ENCODE measurements at regions not wholly inside any gene's neighbourhood (a gene's known extent, or its start where the extent isn't known, plus 50 kb on each side); places are given as distances from the start of the nearest gene placed in this dataset.
A peak's percentile ranks its signal among the peaks of the same experiment; 100 is the strongest.

- WGBS, 2 donors: 46 to 56% methylated on average over 4 of the region's 4 CpGs
- ATAC-seq (no peak), DNase-seq (no peak)
- Histone ChIP-seq H3K4me1 (no peaks in the 10 kb centered on the region), H3K27me3 (no peaks in the 10 kb centered on the region), H3K36me3 (replicated peaks in 1 of 2; ENCODE audit: insufficient read depth in 1 of 2, low read depth in 2 of 2) (no peaks in the 10 kb centered on the region), H3K4me3 (no peak overlapping the region), H3K9me3 (no peaks in the 10 kb centered on the region), H3K27ac (no peak overlapping the region)
- intact Hi-C loops (cut with DNase I): no loop called here
- TF ChIP-seq POLR2A (IDR thresholded peaks at IDR 0.05): no peak
- TF ChIP-seq CTCF (IDR thresholded peaks at IDR 0.05): no peak
Observed at GRCh38 chr1:218139761-218140160, 145.3 kb upstream of the RRP15 start.

- intact Hi-C loops (cut with DNase I): no loop called here
- ATAC-seq: no peak
- Histone ChIP-seq H3K36me3 (replicated peaks in 1 of 2; ENCODE audit: insufficient read depth in 1 of 2, low read depth in 2 of 2) (no peaks in the 10 kb centered on the region), H3K4me1 (no peaks in the 10 kb centered on the region), H3K4me3 (no peak overlapping the region), H3K27me3 (no peaks in the 10 kb centered on the region), H3K27ac (no peak overlapping the region), H3K9me3 (no peaks in the 10 kb centered on the region)
- DNase-seq: peak in 2 of 4 donors; percentile 17 to 36
- WGBS, 2 donors: 4 to 14% methylated on average over 15 of the region's 15 CpGs
- TF ChIP-seq CTCF (IDR thresholded peaks at IDR 0.05) (no peak), POLR2A (IDR thresholded peaks at IDR 0.05) (no peak)
Observed at GRCh38 chr1:218156595-218156994, 128.5 kb upstream of the RRP15 start.

DNA sequence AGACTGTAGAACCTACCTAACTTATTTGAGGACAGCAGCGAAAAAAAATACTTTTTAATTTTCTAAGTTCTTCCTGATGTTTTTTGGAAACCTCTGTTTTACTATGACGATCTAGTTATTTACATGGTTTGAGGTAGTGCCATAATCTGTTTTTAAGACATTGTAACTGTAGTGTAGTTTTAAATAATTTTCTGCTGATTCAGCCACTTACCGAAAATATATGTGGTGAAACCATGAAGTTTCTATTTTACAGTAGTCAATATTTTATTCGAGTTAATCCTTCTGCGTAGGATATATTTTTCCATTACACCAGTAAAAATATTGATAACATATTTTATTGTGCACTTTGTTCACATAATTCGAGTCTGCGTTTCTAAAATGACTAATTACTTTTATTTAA lies 121.7 kb upstream of the RRP15 start:
- no peaks in the 10 kb centered on the region for H3K9me3 ChIP-seq
- no peak for ATAC-seq
- no peak for DNase-seq
- H3K4me1 ChIP-seq: peaks cover 21% of the 10 kb centered on the region
- intact Hi-C loops (cut with DNase I): no loop called here
- no peak for TF ChIP-seq POLR2A (IDR thresholded peaks at IDR 0.05)
- TF ChIP-seq CTCF (IDR thresholded peaks at IDR 0.05): no peak
- 52 to 67% methylated on average over 7 of the region's 7 CpGs for WGBS, 2 donors
- no peaks in the 10 kb centered on the region for H3K36me3 ChIP-seq (replicated peaks in 1 of 2; ENCODE audit: insufficient read depth in 1 of 2, low read depth in 2 of 2)
- H3K27ac ChIP-seq: no peak overlapping the region
- peaks cover 0 to 34% of the 10 kb centered on the region in 2 donors for H3K27me3 ChIP-seq
- H3K4me3 ChIP-seq: no peak overlapping the region

- ATAC-seq: peak; percentile 59
- Histone ChIP-seq H3K4me1 (peaks cover 21% of the 10 kb centered on the region), H3K9me3 (no peaks in the 10 kb centered on the region), H3K36me3 (replicated peaks in 1 of 2; ENCODE audit: insufficient read depth in 1 of 2, low read depth in 2 of 2) (no peaks in the 10 kb centered on the region), H3K4me3 (peak overlapping the region in 1 of 2 donors; percentile 52), H3K27me3 (peaks cover 0 to 35% of the 10 kb centered on the region in 2 donors), H3K27ac (no peak overlapping the region)
- peak in 2 of 4 donors; percentile 15 to 21 for DNase-seq
- 2 to 4% methylated on average over 25 to 62 of the region's 68 CpGs for WGBS, 2 donors
- intact Hi-C loops (cut with DNase I): no loop called here
- no peak for TF ChIP-seq POLR2A (IDR thresholded peaks at IDR 0.05)
- no peak for TF ChIP-seq CTCF (IDR thresholded peaks at IDR 0.05)
Observed at GRCh38 chr1:218164111-218164929, 120.8 kb upstream of the RRP15 start.

Data from body of pancreas (tissue), 4 donors.